HL-60 (cell line): ENCODE measurements at regions not wholly inside any gene's neighbourhood (a gene's known extent, or its start where the extent isn't known, plus 50 kb on each side); places are given as distances from the start of the nearest gene placed in this dataset.

Experiments
- DNase-seq, 2 experiments: peaks; one replicate each; pipeline ENCODE4 v3.0.0-alpha.2; 2010 to 2020; ENCODE audit warnings: low read depth in 1 of 2, low spot score in 1 of 2
- H3K27ac ChIP-seq: fragments of 250-450 bp; sonication (Bioruptor Pico); replicated peaks from 2 replicates; pipeline ENCODE4 v1.5.1; 2020; ENCODE audit warnings: mild to moderate bottlenecking, moderate library complexity
- H3K27me3 ChIP-seq: fragments of 250-450 bp; sonication (Bioruptor Pico); 2 replicates; pipeline ENCODE4 v1.5.1; 2021; ENCODE audit warnings: mild to moderate bottlenecking, moderate library complexity; ENCODE audit not compliant: insufficient read depth, poor library complexity, severe bottlenecking
- H3K4me3 ChIP-seq: replicated peaks from 2 replicates; pipeline ENCODE4 v1.5.1; 2011; ENCODE audit warnings: mild to moderate bottlenecking, control low read depth, low read length; ENCODE audit not compliant: insufficient read depth
- GABPA ChIP-seq: IDR thresholded peaks from 2 replicates; pipeline ENCODE4 v1.6.1; 2012; ENCODE audit warnings: low read depth
- POLR2AphosphoS5 ChIP-seq: IDR thresholded peaks from 2 replicates; pipeline ENCODE4 v1.6.1; 2012; ENCODE audit warnings: low read depth
- SPI1 ChIP-seq: IDR thresholded peaks from 2 replicates; pipeline ENCODE4 v1.6.1; 2012; ENCODE audit warnings: low read depth, mild to moderate bottlenecking, borderline replicate concordance
- TF ChIP-seq, protein P1 (sequence below): IDR thresholded peaks from 2 replicates; pipeline ENCODE4 v1.6.1; 2012; ENCODE audit warnings: low read depth; ENCODE audit not compliant: insufficient replicate concordance
- TF ChIP-seq, protein P2 (sequence below): IDR thresholded peaks from one replicate; pipeline ENCODE4 v1.5.1; 2011; ENCODE audit warnings: low read length, control low read depth, inconsistent platforms; ENCODE audit not compliant: insufficient read depth

DNA sequence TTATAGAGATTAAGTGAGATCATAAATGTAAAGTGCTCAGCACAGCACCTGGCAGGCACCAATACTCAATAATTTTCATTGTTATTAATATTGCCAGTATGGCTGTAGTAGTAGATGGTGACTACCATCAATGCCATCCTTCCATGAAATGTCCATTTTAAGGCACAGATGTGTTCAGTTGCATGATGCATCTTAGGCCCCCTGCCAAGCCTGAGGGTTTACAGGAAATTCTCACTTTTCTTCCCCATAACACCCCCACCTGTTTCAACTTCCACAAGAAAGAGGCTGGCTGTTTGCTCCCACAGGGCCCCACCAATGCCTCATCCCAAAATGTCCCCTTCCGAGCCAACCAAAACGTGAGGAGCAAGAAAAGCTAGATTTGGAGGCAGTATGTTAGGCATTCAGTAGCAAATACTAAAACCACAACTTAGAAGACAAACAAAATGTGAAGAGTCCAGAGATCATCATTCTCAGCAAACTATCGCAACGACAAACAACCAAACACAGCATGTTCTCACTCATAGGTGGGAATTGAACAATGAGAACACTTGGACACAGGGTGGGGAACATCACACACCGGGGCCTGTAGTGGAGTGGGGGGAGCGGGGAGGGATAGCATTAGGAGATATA, 110.6 kb upstream of the NHSL1 start:
- Histone ChIP-seq H3K27me3 (no peaks in the 10 kb centered on the region), H3K4me3 (no peak overlapping the region), H3K27ac (no peak overlapping the region)
- TF ChIP-seq, protein P1, sequence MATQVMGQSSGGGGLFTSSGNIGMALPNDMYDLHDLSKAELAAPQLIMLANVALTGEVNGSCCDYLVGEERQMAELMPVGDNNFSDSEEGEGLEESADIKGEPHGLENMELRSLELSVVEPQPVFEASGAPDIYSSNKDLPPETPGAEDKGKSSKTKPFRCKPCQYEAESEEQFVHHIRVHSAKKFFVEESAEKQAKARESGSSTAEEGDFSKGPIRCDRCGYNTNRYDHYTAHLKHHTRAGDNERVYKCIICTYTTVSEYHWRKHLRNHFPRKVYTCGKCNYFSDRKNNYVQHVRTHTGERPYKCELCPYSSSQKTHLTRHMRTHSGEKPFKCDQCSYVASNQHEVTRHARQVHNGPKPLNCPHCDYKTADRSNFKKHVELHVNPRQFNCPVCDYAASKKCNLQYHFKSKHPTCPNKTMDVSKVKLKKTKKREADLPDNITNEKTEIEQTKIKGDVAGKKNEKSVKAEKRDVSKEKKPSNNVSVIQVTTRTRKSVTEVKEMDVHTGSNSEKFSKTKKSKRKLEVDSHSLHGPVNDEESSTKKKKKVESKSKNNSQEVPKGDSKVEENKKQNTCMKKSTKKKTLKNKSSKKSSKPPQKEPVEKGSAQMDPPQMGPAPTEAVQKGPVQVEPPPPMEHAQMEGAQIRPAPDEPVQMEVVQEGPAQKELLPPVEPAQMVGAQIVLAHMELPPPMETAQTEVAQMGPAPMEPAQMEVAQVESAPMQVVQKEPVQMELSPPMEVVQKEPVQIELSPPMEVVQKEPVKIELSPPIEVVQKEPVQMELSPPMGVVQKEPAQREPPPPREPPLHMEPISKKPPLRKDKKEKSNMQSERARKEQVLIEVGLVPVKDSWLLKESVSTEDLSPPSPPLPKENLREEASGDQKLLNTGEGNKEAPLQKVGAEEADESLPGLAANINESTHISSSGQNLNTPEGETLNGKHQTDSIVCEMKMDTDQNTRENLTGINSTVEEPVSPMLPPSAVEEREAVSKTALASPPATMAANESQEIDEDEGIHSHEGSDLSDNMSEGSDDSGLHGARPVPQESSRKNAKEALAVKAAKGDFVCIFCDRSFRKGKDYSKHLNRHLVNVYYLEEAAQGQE, result no peak
- no peak for TF ChIP-seq GABPA
- TF ChIP-seq SPI1, result no peak
- no peak for TF ChIP-seq POLR2AphosphoS5
- TF ChIP-seq, protein P2, sequence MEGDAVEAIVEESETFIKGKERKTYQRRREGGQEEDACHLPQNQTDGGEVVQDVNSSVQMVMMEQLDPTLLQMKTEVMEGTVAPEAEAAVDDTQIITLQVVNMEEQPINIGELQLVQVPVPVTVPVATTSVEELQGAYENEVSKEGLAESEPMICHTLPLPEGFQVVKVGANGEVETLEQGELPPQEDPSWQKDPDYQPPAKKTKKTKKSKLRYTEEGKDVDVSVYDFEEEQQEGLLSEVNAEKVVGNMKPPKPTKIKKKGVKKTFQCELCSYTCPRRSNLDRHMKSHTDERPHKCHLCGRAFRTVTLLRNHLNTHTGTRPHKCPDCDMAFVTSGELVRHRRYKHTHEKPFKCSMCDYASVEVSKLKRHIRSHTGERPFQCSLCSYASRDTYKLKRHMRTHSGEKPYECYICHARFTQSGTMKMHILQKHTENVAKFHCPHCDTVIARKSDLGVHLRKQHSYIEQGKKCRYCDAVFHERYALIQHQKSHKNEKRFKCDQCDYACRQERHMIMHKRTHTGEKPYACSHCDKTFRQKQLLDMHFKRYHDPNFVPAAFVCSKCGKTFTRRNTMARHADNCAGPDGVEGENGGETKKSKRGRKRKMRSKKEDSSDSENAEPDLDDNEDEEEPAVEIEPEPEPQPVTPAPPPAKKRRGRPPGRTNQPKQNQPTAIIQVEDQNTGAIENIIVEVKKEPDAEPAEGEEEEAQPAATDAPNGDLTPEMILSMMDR, result no peak
- DNase-seq, result no peak

DNA sequence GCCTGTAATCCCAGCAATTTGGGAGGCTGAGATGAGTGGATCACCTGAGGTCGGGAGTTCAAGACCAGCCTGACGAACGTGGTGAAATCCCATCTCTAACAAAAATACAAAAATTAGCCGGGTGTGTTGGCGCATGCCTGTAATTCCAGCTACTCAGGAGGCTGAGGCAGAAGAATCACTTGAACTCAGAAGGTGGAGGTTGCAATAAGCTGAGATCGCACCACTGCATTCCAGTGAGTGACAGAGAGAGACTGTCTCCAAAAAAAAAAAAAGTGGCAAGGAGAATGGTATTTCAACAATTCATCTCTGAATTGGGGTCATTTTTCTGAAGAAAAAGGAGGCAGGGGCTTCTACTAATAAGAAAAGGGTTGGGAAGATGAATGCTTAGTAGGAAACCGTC, 111.5 kb upstream of the NHSL1 start:
- Histone ChIP-seq H3K4me3 (no peak overlapping the region), H3K27ac (no peak overlapping the region), H3K27me3 (no peaks in the 10 kb centered on the region)
- no peak for DNase-seq
- TF ChIP-seq POLR2AphosphoS5 (no peak), SPI1 (no peak), GABPA (no peak)
- TF ChIP-seq, protein P1, result no peak
- TF ChIP-seq, protein P2, result no peak

DNA sequence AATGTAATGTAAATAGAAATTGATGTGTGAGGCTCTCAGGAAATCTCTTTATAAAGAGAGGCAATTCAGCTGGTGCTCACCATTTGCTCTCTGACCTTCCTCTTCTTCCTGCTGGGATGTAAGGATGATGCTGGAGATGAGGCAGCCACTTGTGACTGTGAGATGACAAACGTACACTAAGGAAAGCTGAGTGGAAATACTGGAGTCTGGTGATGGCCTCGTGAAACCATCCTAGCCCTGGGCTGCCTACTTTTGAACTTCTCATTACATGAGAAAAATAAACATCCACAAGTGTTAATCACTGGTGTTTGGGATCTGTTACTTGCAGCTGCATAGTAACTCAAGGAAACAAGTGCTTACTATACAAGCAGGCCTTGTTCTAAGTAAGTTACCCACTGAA, 114.9 kb upstream of the NHSL1 start:
- H3K27ac ChIP-seq, result no peak overlapping the region
- H3K4me3 ChIP-seq, result no peak overlapping the region
- no peak for DNase-seq
- TF ChIP-seq, protein P2, result no peak
- TF ChIP-seq, protein P1, result no peak
- TF ChIP-seq SPI1 (no peak), GABPA (no peak), POLR2AphosphoS5 (no peak)
- H3K27me3 ChIP-seq, result no peaks in the 10 kb centered on the region
